ENCODE measurements at regions not wholly inside any gene's neighbourhood (a gene's known extent, or its start where the extent isn't known, plus 50 kb on each side); places are given as distances from the start of the nearest gene placed in this dataset.
"Not testable (repeated sequence)": the region's sequence is repeated elsewhere in the genome, so short reads cannot be mapped to it uniquely, and the experiment has no call there.

GRCh38 chr1:30169269-30169668, 554.1 kb downstream of the MATN1 start:
- Histone ChIP-seq H3K4me3 (ENCODE audit: low read length in 2 of 2) (no peak overlapping the region), H3K9ac (ENCODE audit: low read length in 2 of 2) (no peak overlapping the region), H3K27me3 (ENCODE audit: control insufficient read depth in 1 of 2, insufficient read depth in 2 of 2, low read length in 2 of 2) (peaks cover 2 to 6% of the 10 kb centered on the region in 2 donors), H3K27ac (ENCODE audit: low read length) (no peak overlapping the region), H3K9me3 (ENCODE audit: control insufficient read depth in 2 of 2, low read length in 2 of 2) (no peaks in the 10 kb centered on the region), H3K4me1 (ENCODE audit: control insufficient read depth, insufficient read depth, low read length) (no peaks in the 10 kb centered on the region), H3K36me3 (ENCODE audit: control insufficient read depth in 2 of 2, insufficient read depth in 2 of 2, low read length in 2 of 2) (no peaks in the 10 kb centered on the region)

GRCh38 chr1:30166174-30166573, 557.2 kb downstream of the MATN1 start:
- no peak overlapping the region for H3K4me3 ChIP-seq (ENCODE audit: low read length in 2 of 2)
- no peak overlapping the region for H3K9ac ChIP-seq (ENCODE audit: low read length in 2 of 2)
- H3K4me1 ChIP-seq (ENCODE audit: control insufficient read depth, insufficient read depth, low read length), result no peaks in the 10 kb centered on the region
- peaks cover 4% of the 10 kb centered on the region in 2 donors for H3K9me3 ChIP-seq (ENCODE audit: control insufficient read depth in 2 of 2, low read length in 2 of 2)
- H3K27ac ChIP-seq (ENCODE audit: low read length), result no peak overlapping the region
- peaks cover 7 to 8% of the 10 kb centered on the region in 2 donors for H3K27me3 ChIP-seq (ENCODE audit: control insufficient read depth in 1 of 2, insufficient read depth in 2 of 2, low read length in 2 of 2)
- H3K36me3 ChIP-seq (ENCODE audit: control insufficient read depth in 2 of 2, insufficient read depth in 2 of 2, low read length in 2 of 2), result no peaks in the 10 kb centered on the region

- H3K27ac ChIP-seq (ENCODE audit: low read length), result no peak overlapping the region
- H3K36me3 ChIP-seq (ENCODE audit: control insufficient read depth in 2 of 2, insufficient read depth in 2 of 2, low read length in 2 of 2), result no peaks in the 10 kb centered on the region
- H3K4me1 ChIP-seq (ENCODE audit: control insufficient read depth, insufficient read depth, low read length), result no peaks in the 10 kb centered on the region
- peaks cover 7 to 8% of the 10 kb centered on the region in 2 donors for H3K27me3 ChIP-seq (ENCODE audit: control insufficient read depth in 1 of 2, insufficient read depth in 2 of 2, low read length in 2 of 2)
- H3K9ac ChIP-seq (ENCODE audit: low read length in 2 of 2), result no peak overlapping the region
- H3K9me3 ChIP-seq (ENCODE audit: control insufficient read depth in 2 of 2, low read length in 2 of 2), result peaks cover 4% of the 10 kb centered on the region in 2 donors
- H3K4me3 ChIP-seq (ENCODE audit: low read length in 2 of 2), result no peak overlapping the region
Observed at GRCh38 chr1:30165116-30165515, 558.3 kb downstream of the MATN1 start.

- peaks cover 4% of the 10 kb centered on the region in 2 donors for H3K9me3 ChIP-seq (ENCODE audit: control insufficient read depth in 2 of 2, low read length in 2 of 2)
- H3K9ac ChIP-seq (ENCODE audit: low read length in 2 of 2), result no peak overlapping the region
- no peak overlapping the region for H3K4me3 ChIP-seq (ENCODE audit: low read length in 2 of 2)
- no peak overlapping the region for H3K27ac ChIP-seq (ENCODE audit: low read length)
- peaks cover 7 to 8% of the 10 kb centered on the region in 2 donors for H3K27me3 ChIP-seq (ENCODE audit: control insufficient read depth in 1 of 2, insufficient read depth in 2 of 2, low read length in 2 of 2)
- no peaks in the 10 kb centered on the region for H3K4me1 ChIP-seq (ENCODE audit: control insufficient read depth, insufficient read depth, low read length)
- no peaks in the 10 kb centered on the region for H3K36me3 ChIP-seq (ENCODE audit: control insufficient read depth in 2 of 2, insufficient read depth in 2 of 2, low read length in 2 of 2)
Observed at GRCh38 chr1:30164693-30165092, 558.7 kb downstream of the MATN1 start.

GRCh38 chr1:30162565-30162964, 560.8 kb downstream of the MATN1 start:
- Histone ChIP-seq H3K9ac (ENCODE audit: low read length in 2 of 2) (no peak overlapping the region), H3K4me3 (ENCODE audit: low read length in 2 of 2) (no peak overlapping the region), H3K36me3 (ENCODE audit: control insufficient read depth in 2 of 2, insufficient read depth in 2 of 2, low read length in 2 of 2) (no peaks in the 10 kb centered on the region), H3K4me1 (ENCODE audit: control insufficient read depth, insufficient read depth, low read length) (no peaks in the 10 kb centered on the region), H3K27ac (ENCODE audit: low read length) (no peak overlapping the region), H3K27me3 (ENCODE audit: control insufficient read depth in 1 of 2, insufficient read depth in 2 of 2, low read length in 2 of 2) (peaks cover 7 to 8% of the 10 kb centered on the region in 2 donors), H3K9me3 (ENCODE audit: control insufficient read depth in 2 of 2, low read length in 2 of 2) (peaks cover 4% of the 10 kb centered on the region in 2 donors)

- H3K9me3 ChIP-seq (ENCODE audit: control insufficient read depth in 2 of 2, low read length in 2 of 2), result peaks cover 4% of the 10 kb centered on the region in 2 donors
- no peaks in the 10 kb centered on the region for H3K4me1 ChIP-seq (ENCODE audit: control insufficient read depth, insufficient read depth, low read length)
- H3K36me3 ChIP-seq (ENCODE audit: control insufficient read depth in 2 of 2, insufficient read depth in 2 of 2, low read length in 2 of 2), result no peaks in the 10 kb centered on the region
- no peak overlapping the region for H3K9ac ChIP-seq (ENCODE audit: low read length in 2 of 2)
- H3K4me3 ChIP-seq (ENCODE audit: low read length in 2 of 2), result no peak overlapping the region
- no peak overlapping the region for H3K27ac ChIP-seq (ENCODE audit: low read length)
- H3K27me3 ChIP-seq (ENCODE audit: control insufficient read depth in 1 of 2, insufficient read depth in 2 of 2, low read length in 2 of 2), result peaks cover 7 to 8% of the 10 kb centered on the region in 2 donors
Observed at GRCh38 chr1:30161953-30162352, 561.4 kb downstream of the MATN1 start.

GRCh38 chr1:30160999-30161689, 562.2 kb downstream of the MATN1 start:
- Histone ChIP-seq H3K9me3 (ENCODE audit: control insufficient read depth in 2 of 2, low read length in 2 of 2) (peaks cover 4% of the 10 kb centered on the region in 2 donors), H3K36me3 (ENCODE audit: control insufficient read depth in 2 of 2, insufficient read depth in 2 of 2, low read length in 2 of 2) (no peaks in the 10 kb centered on the region), H3K27me3 (ENCODE audit: control insufficient read depth in 1 of 2, insufficient read depth in 2 of 2, low read length in 2 of 2) (peaks cover 7 to 8% of the 10 kb centered on the region in 2 donors), H3K4me1 (ENCODE audit: control insufficient read depth, insufficient read depth, low read length) (no peaks in the 10 kb centered on the region), H3K4me3 (ENCODE audit: low read length in 2 of 2) (no peak overlapping the region), H3K9ac (ENCODE audit: low read length in 2 of 2) (no peak overlapping the region), H3K27ac (ENCODE audit: low read length) (no peak overlapping the region)

GRCh38 chr1:30159015-30159414, 564.4 kb downstream of the MATN1 start:
- Histone ChIP-seq H3K36me3 (ENCODE audit: control insufficient read depth in 2 of 2, insufficient read depth in 2 of 2, low read length in 2 of 2) (no peaks in the 10 kb centered on the region), H3K4me1 (ENCODE audit: control insufficient read depth, insufficient read depth, low read length) (no peaks in the 10 kb centered on the region), H3K9ac (ENCODE audit: low read length in 2 of 2) (no peak overlapping the region), H3K27ac (ENCODE audit: low read length) (no peak overlapping the region), H3K4me3 (ENCODE audit: low read length in 2 of 2) (no peak overlapping the region), H3K9me3 (ENCODE audit: control insufficient read depth in 2 of 2, low read length in 2 of 2) (peaks cover 4% of the 10 kb centered on the region in 2 donors), H3K27me3 (ENCODE audit: control insufficient read depth in 1 of 2, insufficient read depth in 2 of 2, low read length in 2 of 2) (peaks cover 5 to 7% of the 10 kb centered on the region in 2 donors)

- not testable (repeated sequence) for H3K27ac ChIP-seq (ENCODE audit: low read length); H3K36me3 ChIP-seq (ENCODE audit: control insufficient read depth in 2 of 2, insufficient read depth in 2 of 2, low read length in 2 of 2); H3K9me3 ChIP-seq (ENCODE audit: control insufficient read depth in 2 of 2, low read length in 2 of 2); H3K4me1 ChIP-seq (ENCODE audit: control insufficient read depth, insufficient read depth, low read length); H3K9ac ChIP-seq (ENCODE audit: low read length in 2 of 2); H3K4me3 ChIP-seq (ENCODE audit: low read length in 2 of 2); H3K27me3 ChIP-seq (ENCODE audit: control insufficient read depth in 1 of 2, insufficient read depth in 2 of 2, low read length in 2 of 2)
Observed at GRCh38 chr1:30155698-30156097, 567.7 kb downstream of the MATN1 start.

- H3K4me1 ChIP-seq (ENCODE audit: control insufficient read depth, insufficient read depth, low read length); H3K27me3 ChIP-seq (ENCODE audit: control insufficient read depth in 1 of 2, insufficient read depth in 2 of 2, low read length in 2 of 2); H3K36me3 ChIP-seq (ENCODE audit: control insufficient read depth in 2 of 2, insufficient read depth in 2 of 2, low read length in 2 of 2); H3K9ac ChIP-seq (ENCODE audit: low read length in 2 of 2); H3K27ac ChIP-seq (ENCODE audit: low read length); H3K4me3 ChIP-seq (ENCODE audit: low read length in 2 of 2); H3K9me3 ChIP-seq (ENCODE audit: control insufficient read depth in 2 of 2, low read length in 2 of 2): not testable (repeated sequence)
Observed at GRCh38 chr1:30155253-30155652, 568.1 kb downstream of the MATN1 start.

- Histone ChIP-seq H3K4me3 (ENCODE audit: low read length in 2 of 2) (no peak overlapping the region), H3K27ac (ENCODE audit: low read length) (no peak overlapping the region), H3K9me3 (ENCODE audit: control insufficient read depth in 2 of 2, low read length in 2 of 2) (peaks cover 0 to 5% of the 10 kb centered on the region in 2 donors), H3K27me3 (ENCODE audit: control insufficient read depth in 1 of 2, insufficient read depth in 2 of 2, low read length in 2 of 2) (no peaks in the 10 kb centered on the region), H3K36me3 (ENCODE audit: control insufficient read depth in 2 of 2, insufficient read depth in 2 of 2, low read length in 2 of 2) (no peaks in the 10 kb centered on the region), H3K9ac (ENCODE audit: low read length in 2 of 2) (no peak overlapping the region), H3K4me1 (ENCODE audit: control insufficient read depth, insufficient read depth, low read length) (no peaks in the 10 kb centered on the region)
Observed at GRCh38 chr1:30153743-30154449, 569.5 kb downstream of the MATN1 start.
